IgD-negative memory B cell (primary cell): ENCODE measurements at regions not wholly inside any gene's neighbourhood (a gene's known extent, or its start where the extent isn't known, plus 50 kb on each side); places are given as distances from the start of the nearest gene placed in this dataset.
"Not testable (repeated sequence)": the region's sequence is repeated elsewhere in the genome, so short reads cannot be mapped to it uniquely, and the experiment has no call there.

Experiments used
- H3K27ac Mint-ChIP-seq, 3 donors: one replicate each; pipeline ENCODE4 v1.8.0; 2020 to 2022; ENCODE audit warnings: mild to moderate bottlenecking in 3 of 3, mixed read lengths in 3 of 3, moderate library complexity in 1 of 3
- H3K27me3 Mint-ChIP-seq: one replicate; pipeline ENCODE4 v1.8.0; 2021; ENCODE audit warnings: mixed read lengths
- H3K36me3 Mint-ChIP-seq: one replicate; pipeline ENCODE4 v1.8.0; 2020; ENCODE audit warnings: mild to moderate bottlenecking, mixed read lengths
- H3K4me1 Mint-ChIP-seq, 3 donors: one replicate each; pipeline ENCODE4 v1.8.0; 2020 to 2022; ENCODE audit warnings: mixed read lengths in 3 of 3, mild to moderate bottlenecking in 1 of 3
- H3K4me3 Mint-ChIP-seq, 4 donors: one replicate each; pipeline ENCODE4 v1.8.0; 2020 to 2022; ENCODE audit warnings: mild to moderate bottlenecking in 4 of 4, mixed read lengths in 4 of 4, moderate library complexity in 3 of 4
- H3K9me3 Mint-ChIP-seq, 3 donors: one replicate each; pipeline ENCODE4 v1.8.0; 2020 to 2021; ENCODE audit warnings: mixed read lengths in 3 of 3, mild to moderate bottlenecking in 1 of 3

- H3K27ac Mint-ChIP-seq = no peak overlapping the region
Measured at GRCh38 chr3:157905885-157906284, 200.3 kb downstream of the SHOX2 start.

GRCh38 chr3:157902680-157903079 is 203.5 kb downstream of the SHOX2 start:
- H3K27ac Mint-ChIP-seq, H3K27me3 Mint-ChIP-seq, H3K4me1 Mint-ChIP-seq, H3K4me3 Mint-ChIP-seq, H3K36me3 Mint-ChIP-seq: not testable (repeated sequence)
- H3K9me3 Mint-ChIP-seq = peaks cover 6 to 14% (median 10%) of the 10 kb centered on the region in 3 donors

More at GRCh38 chr3:157905885-157906284, 200.3 kb downstream of the SHOX2 start:
- Mint-ChIP-seq H3K4me1 (no peaks in the 10 kb centered on the region), H3K27me3 (no peaks in the 10 kb centered on the region), H3K9me3 (peaks cover 5 to 14% (median 12%) of the 10 kb centered on the region in 3 donors), H3K36me3 (no peaks in the 10 kb centered on the region), H3K4me3 (no peak overlapping the region)

- Mint-ChIP-seq H3K27me3 (peaks cover 2% of the 10 kb centered on the region), H3K27ac (no peak overlapping the region), H3K4me3 (no peak overlapping the region), H3K4me1 (no peaks in the 10 kb centered on the region), H3K9me3 (peaks cover 0 to 2% (median 0%) of the 10 kb centered on the region in 3 donors), H3K36me3 (no peaks in the 10 kb centered on the region)
Measured at GRCh38 chr3:157888040-157888439, 218.2 kb downstream of the SHOX2 start.

- H3K27me3 Mint-ChIP-seq = no peaks in the 10 kb centered on the region
Measured at GRCh38 chr3:157876556-157876955, 229.7 kb downstream of the SHOX2 start.

GRCh38 chr3:157872902-157873301 is 233.3 kb downstream of the SHOX2 start:
- H3K27me3 Mint-ChIP-seq = no peaks in the 10 kb centered on the region
- no peaks in the 10 kb centered on the region for H3K9me3 Mint-ChIP-seq
- H3K27ac Mint-ChIP-seq = no peak overlapping the region
- H3K36me3 Mint-ChIP-seq = no peaks in the 10 kb centered on the region
- no peak overlapping the region for H3K4me3 Mint-ChIP-seq
- H3K4me1 Mint-ChIP-seq = no peaks in the 10 kb centered on the region

More at GRCh38 chr3:157876556-157876955, 229.7 kb downstream of the SHOX2 start:
- no peak overlapping the region for H3K4me3 Mint-ChIP-seq
- H3K27ac Mint-ChIP-seq = no peak overlapping the region
- peaks cover 0 to 8% (median 0%) of the 10 kb centered on the region in 3 donors for H3K9me3 Mint-ChIP-seq
- no peaks in the 10 kb centered on the region for H3K4me1 Mint-ChIP-seq
- H3K36me3 Mint-ChIP-seq = no peaks in the 10 kb centered on the region

GRCh38 chr3:157871838-157872460 is 234.3 kb downstream of the SHOX2 start:
- H3K27ac Mint-ChIP-seq = no peak overlapping the region

GRCh38 chr3:157871248-157871647 is 235.0 kb downstream of the SHOX2 start:
- no peaks in the 10 kb centered on the region for H3K9me3 Mint-ChIP-seq
- no peak overlapping the region for H3K27ac Mint-ChIP-seq
- H3K4me1 Mint-ChIP-seq = no peaks in the 10 kb centered on the region
- H3K27me3 Mint-ChIP-seq = no peaks in the 10 kb centered on the region
- no peaks in the 10 kb centered on the region for H3K36me3 Mint-ChIP-seq
- H3K4me3 Mint-ChIP-seq = no peak overlapping the region

More at GRCh38 chr3:157871838-157872460, 234.3 kb downstream of the SHOX2 start:
- Mint-ChIP-seq H3K9me3 (no peaks in the 10 kb centered on the region), H3K36me3 (no peaks in the 10 kb centered on the region), H3K27me3 (no peaks in the 10 kb centered on the region), H3K4me1 (no peaks in the 10 kb centered on the region), H3K4me3 (no peak overlapping the region)

GRCh38 chr3:157868946-157869345 is 237.3 kb downstream of the SHOX2 start:
- no peaks in the 10 kb centered on the region for H3K36me3 Mint-ChIP-seq
- H3K27me3 Mint-ChIP-seq = no peaks in the 10 kb centered on the region
- H3K27ac Mint-ChIP-seq = no peak overlapping the region
- H3K9me3 Mint-ChIP-seq = no peaks in the 10 kb centered on the region
- H3K4me3 Mint-ChIP-seq = no peak overlapping the region
- H3K4me1 Mint-ChIP-seq = no peaks in the 10 kb centered on the region

GRCh38 chr3:157868196-157868595 is 238.0 kb downstream of the SHOX2 start:
- H3K9me3 Mint-ChIP-seq = no peaks in the 10 kb centered on the region
- no peaks in the 10 kb centered on the region for H3K4me1 Mint-ChIP-seq
- H3K27ac Mint-ChIP-seq = no peak overlapping the region
- H3K4me3 Mint-ChIP-seq = peak overlapping the region in 1 of 4 donors; percentile 0
- H3K27me3 Mint-ChIP-seq = no peaks in the 10 kb centered on the region
- H3K36me3 Mint-ChIP-seq = no peaks in the 10 kb centered on the region

- H3K27ac Mint-ChIP-seq = no peak overlapping the region
- H3K9me3 Mint-ChIP-seq = no peaks in the 10 kb centered on the region
- H3K4me3 Mint-ChIP-seq = no peak overlapping the region
- no peaks in the 10 kb centered on the region for H3K4me1 Mint-ChIP-seq
- H3K36me3 Mint-ChIP-seq = no peaks in the 10 kb centered on the region
- H3K27me3 Mint-ChIP-seq = no peaks in the 10 kb centered on the region
Measured at GRCh38 chr3:157865352-157866000, 240.7 kb downstream of the SHOX2 start.

GRCh38 chr3:157861076-157861765 is 245.0 kb downstream of the SHOX2 start:
- Mint-ChIP-seq H3K27me3 (no peaks in the 10 kb centered on the region), H3K27ac (no peak overlapping the region), H3K4me3 (no peak overlapping the region), H3K9me3 (no peaks in the 10 kb centered on the region), H3K4me1 (no peaks in the 10 kb centered on the region), H3K36me3 (no peaks in the 10 kb centered on the region)

GRCh38 chr3:157859541-157859940 is 246.7 kb downstream of the SHOX2 start:
- no peaks in the 10 kb centered on the region for H3K27me3 Mint-ChIP-seq
- H3K9me3 Mint-ChIP-seq = no peaks in the 10 kb centered on the region

GRCh38 chr3:157858821-157859220 is 247.4 kb downstream of the SHOX2 start:
- Mint-ChIP-seq H3K36me3 (no peaks in the 10 kb centered on the region), H3K27me3 (no peaks in the 10 kb centered on the region), H3K4me3 (no peak overlapping the region), H3K27ac (no peak overlapping the region), H3K4me1 (no peaks in the 10 kb centered on the region), H3K9me3 (no peaks in the 10 kb centered on the region)

More at GRCh38 chr3:157859541-157859940, 246.7 kb downstream of the SHOX2 start:
- Mint-ChIP-seq H3K4me3 (no peak overlapping the region), H3K27ac (no peak overlapping the region), H3K36me3 (no peaks in the 10 kb centered on the region), H3K4me1 (no peaks in the 10 kb centered on the region)

GRCh38 chr3:157857440-157857839 is 248.8 kb downstream of the SHOX2 start:
- H3K4me3 Mint-ChIP-seq = no peak overlapping the region
- H3K36me3 Mint-ChIP-seq = no peaks in the 10 kb centered on the region

GRCh38 chr3:157856078-157856939 is 249.9 kb downstream of the SHOX2 start:
- Mint-ChIP-seq H3K36me3 (no peaks in the 10 kb centered on the region), H3K27ac (no peak overlapping the region), H3K9me3 (no peaks in the 10 kb centered on the region), H3K4me1 (no peaks in the 10 kb centered on the region), H3K4me3 (no peak overlapping the region), H3K27me3 (no peaks in the 10 kb centered on the region)

More at GRCh38 chr3:157857440-157857839, 248.8 kb downstream of the SHOX2 start:
- Mint-ChIP-seq H3K9me3 (no peaks in the 10 kb centered on the region), H3K27me3 (no peaks in the 10 kb centered on the region), H3K4me1 (no peaks in the 10 kb centered on the region), H3K27ac (no peak overlapping the region)
